Sciatic nerve (tissue), 2 donors: ENCODE measurements at regions not wholly inside any gene's neighbourhood (a gene's known extent, or its start where the extent isn't known, plus 50 kb on each side); places are given as distances from the start of the nearest gene placed in this dataset.
"Not testable (repeated sequence)": the region's sequence is repeated elsewhere in the genome, so short reads cannot be mapped to it uniquely, and the experiment has no call there.

ENCODE experiments used
- ATAC-seq: fragments of 200-7000 bp; cut with Tn5 transposase; one replicate; pipeline ENCODE4 v1.9.1; 2020; ENCODE audit warnings: mild to moderate bottlenecking, moderate library complexity
- DNase-seq: peaks from one replicate; pipeline ENCODE4 v3.0.0-alpha.2; 2020; ENCODE audit warnings: low spot score
- intact Hi-C: fragments of 100-400 bp; cut with DNase I; formaldehyde crosslinking; loops from one replicate; pipeline ENCODE4 v1.14.2; 2022
- donor health status: DM: no; HTN: no; CAD: no.
- donor health status: DM: no; HTN: no; CAD: no.

GRCh38 chr7:81887098-81888090 lies 117.5 kb upstream of the HGF start:
- ATAC-seq: no peak
- intact Hi-C loops: no loop called here
- no peak for DNase-seq

DNA sequence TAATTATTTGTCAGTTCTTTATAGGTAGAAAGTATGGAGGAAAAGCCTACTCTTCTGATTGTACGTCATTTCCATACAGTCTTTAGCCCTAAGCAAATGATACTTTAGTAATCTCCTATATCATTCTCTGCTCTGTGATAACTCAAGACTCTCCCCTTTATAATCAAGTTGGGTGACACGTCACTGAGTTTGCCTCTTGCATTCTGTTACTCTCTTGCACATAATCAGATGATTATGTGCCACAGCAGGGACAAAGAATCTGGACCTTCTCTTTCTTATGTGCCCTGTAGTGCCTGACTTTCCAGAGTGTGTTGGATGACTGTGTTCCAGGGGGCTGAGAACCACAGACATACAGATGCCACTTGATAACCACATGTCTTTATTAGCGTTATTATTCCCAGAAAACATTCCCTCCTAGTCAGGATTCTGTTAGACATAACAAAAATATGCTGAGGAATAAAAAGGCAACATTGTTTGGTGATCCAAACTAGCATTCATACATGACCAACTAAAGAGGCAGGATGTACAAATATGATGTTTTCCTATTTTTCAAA lies 116.4 kb upstream of the HGF start:
- no peak for ATAC-seq
- DNase-seq: no peak
- intact Hi-C loops: no loop called here

GRCh38 chr7:81884817-81885216 lies 115.0 kb upstream of the HGF start:
- ATAC-seq (no peak), DNase-seq (no peak)
- intact Hi-C loops: no loop called here

DNA sequence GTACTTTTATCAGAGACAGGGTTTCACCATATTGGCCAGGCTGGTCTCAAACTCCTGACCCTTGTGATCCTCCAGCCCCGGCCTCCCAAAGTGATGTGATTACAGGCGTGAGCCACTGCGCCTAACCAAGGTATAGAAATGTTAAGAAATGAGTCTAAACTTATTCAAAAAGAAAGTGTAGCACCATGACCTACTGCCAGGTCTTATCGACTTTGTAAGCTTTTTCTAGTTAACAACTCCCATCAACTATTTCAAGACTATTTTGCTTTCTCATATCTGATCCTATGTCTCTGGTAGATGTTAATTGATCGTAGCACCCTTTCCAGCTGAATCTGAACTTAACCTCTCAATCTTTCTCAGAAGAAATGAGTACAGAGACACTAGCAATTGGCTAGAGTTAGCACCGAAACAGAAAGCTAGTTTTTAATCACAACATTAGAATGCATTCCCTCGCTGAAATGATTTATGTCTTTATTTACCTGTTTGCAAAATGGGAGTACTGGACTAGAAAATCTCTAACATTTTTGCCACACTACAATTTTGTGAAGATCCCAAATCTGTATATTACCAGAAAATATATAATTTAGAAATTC lies 114.0 kb upstream of the HGF start:
- ATAC-seq: no peak
- intact Hi-C loops: no loop called here
- DNase-seq: no peak

DNA sequence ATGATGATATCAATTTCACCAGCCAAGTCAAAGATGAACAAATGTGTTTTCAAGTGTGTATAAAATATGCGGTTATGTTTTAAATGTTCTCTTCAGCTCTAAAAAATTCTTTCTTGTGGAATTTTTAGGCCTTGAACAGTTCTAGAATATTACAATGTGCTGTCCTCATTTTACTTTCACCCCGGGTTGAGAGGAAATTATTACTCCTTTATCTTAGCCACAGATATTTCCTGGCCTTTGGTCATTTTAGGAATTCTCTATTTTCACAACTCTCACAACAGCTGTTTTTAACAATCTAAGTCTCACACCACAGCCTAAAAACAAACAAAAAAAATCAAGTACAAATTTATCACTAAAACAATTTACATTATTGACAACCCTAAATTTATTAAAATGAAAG lies 112.2 kb upstream of the HGF start:
- ATAC-seq (no peak), DNase-seq (no peak)
- intact Hi-C loops: no loop called here

DNA sequence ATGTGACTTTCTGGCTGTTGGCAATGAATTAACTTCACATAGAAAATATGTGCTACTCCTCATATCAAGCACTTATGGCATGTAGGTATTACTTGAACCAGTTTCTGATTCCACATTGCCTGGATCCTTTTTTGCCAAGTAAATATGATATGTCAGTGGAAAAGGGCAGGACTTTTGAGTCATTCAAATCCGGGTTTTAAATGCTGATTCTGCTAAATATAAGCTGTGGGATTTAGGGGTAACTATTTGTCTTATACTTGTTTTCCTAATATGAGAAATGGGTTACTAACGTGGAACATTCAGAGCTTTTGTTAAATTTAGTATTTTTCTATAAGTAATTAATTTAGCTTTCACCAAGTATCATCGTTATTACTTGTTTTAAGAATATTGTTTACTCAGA lies 108.0 kb upstream of the HGF start:
- DNase-seq: no peak
- intact Hi-C loops: no loop called here
- no peak for ATAC-seq

DNA sequence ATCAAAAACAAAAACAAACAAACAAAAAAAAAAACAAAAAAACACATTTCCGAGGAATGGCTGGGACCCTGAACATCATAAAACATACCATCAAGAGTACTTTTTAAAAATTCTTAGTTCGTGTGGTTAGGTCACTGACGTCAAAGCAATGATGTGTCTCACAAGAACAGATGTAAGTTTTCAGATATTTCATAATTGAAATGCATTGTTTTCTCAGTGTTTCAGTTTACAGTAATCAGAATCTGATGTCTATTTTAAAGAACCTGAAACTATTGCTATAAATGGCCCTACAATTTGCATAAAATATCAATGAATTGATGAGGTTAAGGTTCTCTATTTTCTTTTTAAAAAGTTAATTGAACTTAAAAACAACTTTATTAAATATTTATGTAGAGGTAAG lies 103.7 kb upstream of the HGF start:
- intact Hi-C loops: no loop called here
- no peak for ATAC-seq
- DNase-seq: no peak

DNA sequence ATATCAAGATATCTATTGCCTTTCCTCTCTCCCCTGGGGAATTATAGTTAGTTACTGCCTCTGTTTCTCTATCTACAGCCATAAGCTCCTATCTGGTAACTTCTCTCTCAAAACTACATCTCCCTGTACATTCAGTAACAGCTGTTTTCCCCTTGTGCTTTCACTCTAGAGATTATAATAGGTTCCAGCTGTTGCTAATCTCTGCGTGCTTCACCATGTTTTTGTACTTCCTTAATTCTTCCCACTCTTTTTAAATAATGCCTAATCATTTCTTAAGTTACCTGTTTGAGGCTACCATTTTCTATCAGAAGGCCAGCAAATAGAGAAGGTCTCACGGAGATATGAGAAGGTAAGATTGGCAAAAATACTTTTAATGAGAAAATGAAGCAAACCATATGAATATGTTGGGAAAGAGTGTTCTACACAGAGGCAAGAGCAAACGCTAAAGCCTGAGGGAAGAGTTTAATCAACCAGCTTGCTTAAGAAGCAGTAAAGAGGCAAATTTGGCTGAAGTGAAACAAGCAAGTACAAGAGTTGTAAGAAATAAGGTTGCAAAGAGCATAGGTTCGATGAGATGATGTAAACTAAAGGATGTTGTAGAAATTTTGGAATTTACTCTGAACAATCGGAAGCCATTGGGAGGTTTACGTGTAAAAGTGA lies 101.9 kb upstream of the HGF start:
- intact Hi-C loops: no loop called here
- DNase-seq (no peak), ATAC-seq (no peak)

DNA sequence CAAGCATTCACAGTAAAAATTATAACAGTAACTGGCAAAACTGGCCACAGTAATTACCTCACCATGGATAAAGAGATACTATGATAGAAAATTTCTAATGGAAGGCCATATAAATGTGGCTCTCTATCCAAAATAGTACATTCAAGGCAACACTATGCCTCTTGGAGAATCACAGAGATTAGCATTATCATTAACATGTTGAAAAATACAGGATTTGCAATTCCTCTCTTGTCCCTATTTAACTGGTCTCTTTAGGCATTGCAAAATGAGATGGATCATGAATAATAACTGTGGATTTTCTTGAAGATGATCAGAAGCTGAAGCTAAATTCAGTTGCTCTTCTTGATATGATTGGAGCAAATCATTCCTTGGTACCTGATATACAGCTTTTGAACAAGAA lies 100.8 kb upstream of the HGF start:
- DNase-seq (no peak), ATAC-seq (no peak)
- intact Hi-C loops: no loop called here

DNA sequence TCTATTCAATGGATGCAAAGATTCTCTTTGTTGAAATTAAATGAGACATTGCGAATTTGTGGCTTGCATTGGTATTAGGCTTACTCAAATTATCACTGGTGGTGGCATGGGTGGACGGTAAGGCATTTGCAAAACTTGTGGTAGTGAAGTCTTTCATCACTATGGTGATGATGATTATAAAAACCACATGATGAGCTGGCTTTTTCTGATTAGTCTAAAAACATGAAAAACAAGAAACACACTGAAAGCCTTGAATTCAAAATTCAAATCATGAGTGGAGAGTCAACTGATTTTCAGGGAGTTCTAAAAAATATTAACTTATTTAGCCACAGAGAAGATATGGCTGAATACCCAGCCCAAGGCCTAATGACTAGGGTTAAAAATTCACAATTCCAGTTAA lies 99.8 kb upstream of the HGF start:
- intact Hi-C loops: no loop called here
- ATAC-seq (no peak), DNase-seq (no peak)

GRCh38 chr7:81865754-81866153 lies 95.9 kb upstream of the HGF start:
- ATAC-seq (no peak), DNase-seq (no peak)
- intact Hi-C loops: no loop called here

DNA sequence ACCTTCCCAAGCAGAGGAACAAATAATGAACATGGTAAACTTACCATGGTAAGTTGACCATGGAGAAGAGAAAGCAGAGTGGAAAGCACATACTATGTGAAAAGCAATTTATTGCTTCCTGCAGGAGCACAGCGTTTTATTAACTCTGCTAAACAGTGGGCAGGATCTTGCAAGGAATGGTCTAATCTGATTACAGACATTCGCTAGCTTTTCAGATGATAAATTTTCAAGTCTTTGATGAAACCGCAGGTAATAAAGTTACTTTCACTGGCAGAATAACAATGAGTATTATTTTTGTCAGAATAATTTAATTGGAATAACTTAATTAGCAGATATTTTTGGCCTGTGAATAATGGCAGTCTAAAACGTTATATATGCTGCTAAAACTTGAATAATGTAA lies 89.6 kb upstream of the HGF start:
- DNase-seq: no peak
- no peak for ATAC-seq
- intact Hi-C loops: no loop called here

GRCh38 chr7:81858820-81859219 lies 89.0 kb upstream of the HGF start:
- ATAC-seq, intact Hi-C loops, DNase-seq: not testable (repeated sequence)

GRCh38 chr7:81857385-81857784 lies 87.5 kb upstream of the HGF start:
- intact Hi-C loops: no loop called here
- ATAC-seq (no peak), DNase-seq (no peak)

DNA sequence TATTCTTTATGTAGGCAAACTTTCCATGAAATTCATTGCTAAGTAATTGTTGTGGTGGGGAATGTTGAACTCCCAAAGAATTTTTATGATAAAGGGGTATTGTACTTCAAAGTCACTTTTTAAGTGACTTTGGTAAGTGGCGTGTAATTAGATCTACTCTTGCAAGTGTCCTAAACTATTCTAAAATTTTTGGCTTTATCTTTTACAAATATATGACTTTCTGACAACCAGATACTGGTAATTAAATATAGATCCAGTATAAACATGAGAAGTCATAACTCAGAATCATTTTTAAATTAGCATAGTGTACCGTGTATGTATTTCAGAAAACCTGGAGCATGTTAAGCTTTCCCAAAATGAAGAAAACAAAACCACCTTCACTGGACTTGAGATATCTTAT lies 84.7 kb upstream of the HGF start:
- DNase-seq (no peak), ATAC-seq (no peak)
- intact Hi-C loops: no loop called here

GRCh38 chr7:81852701-81853100 lies 82.9 kb upstream of the HGF start:
- intact Hi-C loops: no loop called here
- ATAC-seq (no peak), DNase-seq (no peak)

- DNase-seq (no peak), ATAC-seq (no peak)
- intact Hi-C loops: no loop called here
Measured at GRCh38 chr7:81851413-81851812, 81.6 kb upstream of the HGF start.

- ATAC-seq: peak; percentile 91
- intact Hi-C loops: no loop called here
- no peak for DNase-seq
Measured at GRCh38 chr7:81846398-81846797, 76.6 kb upstream of the HGF start.

- peak; percentile 62 for ATAC-seq
- DNase-seq: no peak
- intact Hi-C loops: no loop called here
Measured at GRCh38 chr7:81845744-81846241, 75.9 kb upstream of the HGF start.

DNA sequence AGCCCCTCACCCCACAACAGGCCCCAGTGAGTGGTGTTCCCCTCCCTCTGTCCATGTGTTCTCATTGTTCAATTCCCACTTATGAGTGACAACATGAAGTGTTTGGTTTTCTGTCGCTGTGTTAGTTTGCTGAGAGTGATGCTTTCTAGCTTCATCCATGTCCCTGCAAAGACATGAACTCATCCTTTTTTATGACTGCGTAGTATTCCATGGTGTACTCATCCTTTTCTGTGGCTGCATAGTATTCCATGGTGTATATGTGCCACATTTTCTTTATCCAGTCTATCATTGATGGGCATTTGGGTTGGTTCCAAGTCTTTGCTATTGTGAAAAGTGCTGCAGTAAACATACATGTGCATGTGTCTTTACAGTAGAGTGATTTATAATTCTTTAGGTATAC lies 73.8 kb upstream of the HGF start:
- intact Hi-C loops, ATAC-seq, DNase-seq: not testable (repeated sequence)
